HL-60/S4 treated with phorbol 12-myristate 13-acetate at 8.2 ng/mL for 4 days and 3 days (cell line): ENCODE measurements at regions not wholly inside any gene's neighbourhood (a gene's known extent, or its start where the extent isn't known, plus 50 kb on each side); places are given as distances from the start of the nearest gene placed in this dataset.

Experiments used
- in situ Hi-C: fragments of 300-500 bp; cut with MboI; formaldehyde crosslinking; loops from 2 replicates; pipeline ENCODE4 v1.15.0; 2022; ENCODE audit warnings: low sequenced_read_pairs

- in situ Hi-C loops: no loop called here
Observed at GRCh38 chr1:65670518-65670917, 122.2 kb upstream of the PDE4B start.

- in situ Hi-C loops: no loop called here
Observed at GRCh38 chr1:65674522-65674921, 118.2 kb upstream of the PDE4B start.

- in situ Hi-C loops: loop anchor here (25.0 kb wide), 1 partner anchor 442 kb away; no protein-coding TSS in a partner anchor
Observed at GRCh38 chr1:65679773-65680172, 112.9 kb upstream of the PDE4B start.

- in situ Hi-C loops: loop anchor here (25.0 kb wide), 1 partner anchor 444 kb away; no protein-coding TSS in a partner anchor
Observed at GRCh38 chr1:65681096-65681495, 111.6 kb upstream of the PDE4B start.

- in situ Hi-C loops: loop anchor here (25.0 kb wide), 1 partner anchor 450 kb away; no protein-coding TSS in a partner anchor
Observed at GRCh38 chr1:65687428-65688214, 105.1 kb upstream of the PDE4B start.

- in situ Hi-C loops: loop anchor here (25.0 kb wide), 1 partner anchor 451 kb away; no protein-coding TSS in a partner anchor
Observed at GRCh38 chr1:65688215-65688566, 104.5 kb upstream of the PDE4B start.

- in situ Hi-C loops: loop anchor here (25.0 kb wide), 1 partner anchor 452 kb away; no protein-coding TSS in a partner anchor
Observed at GRCh38 chr1:65688848-65689247, 103.8 kb upstream of the PDE4B start.

- in situ Hi-C loops: loop anchor here (25.0 kb wide), 1 partner anchor 454 kb away; no protein-coding TSS in a partner anchor
Observed at GRCh38 chr1:65691152-65691900, 101.4 kb upstream of the PDE4B start.

- in situ Hi-C loops: loop anchor here (25.0 kb wide), 1 partner anchor 455 kb away; no protein-coding TSS in a partner anchor
Observed at GRCh38 chr1:65691972-65692371, 100.7 kb upstream of the PDE4B start.

GRCh38 chr1:65694126-65694525 is 98.6 kb upstream of the PDE4B start:
- in situ Hi-C loops: loop anchor here (25.0 kb wide), 1 partner anchor 457 kb away; no protein-coding TSS in a partner anchor

GRCh38 chr1:65694933-65695332 is 97.8 kb upstream of the PDE4B start:
- in situ Hi-C loops: loop anchor here (25.0 kb wide), 1 partner anchor 458 kb away; no protein-coding TSS in a partner anchor

GRCh38 chr1:65698590-65698989 is 94.1 kb upstream of the PDE4B start:
- in situ Hi-C loops: loop anchor here (25.0 kb wide), 1 partner anchor 461 kb away; no protein-coding TSS in a partner anchor

GRCh38 chr1:65703853-65704252 is 88.8 kb upstream of the PDE4B start:
- in situ Hi-C loops: no loop called here

GRCh38 chr1:65704318-65704717 is 88.4 kb upstream of the PDE4B start:
- in situ Hi-C loops: no loop called here

GRCh38 chr1:65717815-65718454 is 74.8 kb upstream of the PDE4B start:
- in situ Hi-C loops: no loop called here

- in situ Hi-C loops: no loop called here
Observed at GRCh38 chr1:65719391-65719790, 73.3 kb upstream of the PDE4B start.

- in situ Hi-C loops: no loop called here
Observed at GRCh38 chr1:65722461-65722860, 70.2 kb upstream of the PDE4B start.

- in situ Hi-C loops: no loop called here
Observed at GRCh38 chr1:65724151-65724550, 68.5 kb upstream of the PDE4B start.

- in situ Hi-C loops: no loop called here
Observed at GRCh38 chr1:65725064-65725463, 67.6 kb upstream of the PDE4B start.

GRCh38 chr1:65728504-65728903 is 64.2 kb upstream of the PDE4B start:
- in situ Hi-C loops: no loop called here

GRCh38 chr1:65729259-65729658 is 63.4 kb upstream of the PDE4B start:
- in situ Hi-C loops: no loop called here
